Lower leg skin (tissue), 3 donors: ENCODE measurements at regions not wholly inside any gene's neighbourhood (a gene's known extent, or its start where the extent isn't known, plus 50 kb on each side); places are given as distances from the start of the nearest gene placed in this dataset.

Source experiments
- POLR2A ChIP-seq, 2 donors: fragments of 450-650 bp; IDR thresholded peaks; one replicate each; pipeline ENCODE4 v1.6.1; 2016 to 2017; ENCODE audit warnings: antibody characterized with exemption in 2 of 2, mild to moderate bottlenecking in 1 of 2, moderate library complexity in 1 of 2
- TF ChIP-seq, protein P1 (sequence below), 3 donors: fragments of 450-650 bp; IDR thresholded peaks; one replicate each; pipeline ENCODE4 v1.5.1; 2016; ENCODE audit warnings: antibody characterized with exemption in 3 of 3, mild to moderate bottlenecking in 3 of 3, moderate library complexity in 2 of 3

DNA sequence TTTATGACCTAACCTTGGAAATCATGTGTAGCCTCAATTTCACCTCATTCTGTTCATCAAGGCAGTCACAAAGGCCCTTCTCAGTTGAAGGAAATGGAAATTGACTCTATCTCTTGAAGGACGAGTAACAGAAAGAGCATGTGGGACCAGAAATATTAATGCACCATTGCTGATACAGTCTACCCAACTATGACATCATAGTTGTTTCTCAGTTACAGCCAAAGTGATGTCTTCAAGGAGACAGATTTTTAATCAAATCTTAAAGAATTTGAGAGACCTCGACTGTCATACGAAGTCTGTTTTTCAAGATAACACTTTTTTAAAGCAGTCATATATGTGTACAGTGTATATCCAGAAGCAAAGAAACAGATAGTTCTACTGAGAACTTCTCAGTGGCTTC is 335.7 kb upstream of the PHF14 start:
- TF ChIP-seq, protein P1, sequence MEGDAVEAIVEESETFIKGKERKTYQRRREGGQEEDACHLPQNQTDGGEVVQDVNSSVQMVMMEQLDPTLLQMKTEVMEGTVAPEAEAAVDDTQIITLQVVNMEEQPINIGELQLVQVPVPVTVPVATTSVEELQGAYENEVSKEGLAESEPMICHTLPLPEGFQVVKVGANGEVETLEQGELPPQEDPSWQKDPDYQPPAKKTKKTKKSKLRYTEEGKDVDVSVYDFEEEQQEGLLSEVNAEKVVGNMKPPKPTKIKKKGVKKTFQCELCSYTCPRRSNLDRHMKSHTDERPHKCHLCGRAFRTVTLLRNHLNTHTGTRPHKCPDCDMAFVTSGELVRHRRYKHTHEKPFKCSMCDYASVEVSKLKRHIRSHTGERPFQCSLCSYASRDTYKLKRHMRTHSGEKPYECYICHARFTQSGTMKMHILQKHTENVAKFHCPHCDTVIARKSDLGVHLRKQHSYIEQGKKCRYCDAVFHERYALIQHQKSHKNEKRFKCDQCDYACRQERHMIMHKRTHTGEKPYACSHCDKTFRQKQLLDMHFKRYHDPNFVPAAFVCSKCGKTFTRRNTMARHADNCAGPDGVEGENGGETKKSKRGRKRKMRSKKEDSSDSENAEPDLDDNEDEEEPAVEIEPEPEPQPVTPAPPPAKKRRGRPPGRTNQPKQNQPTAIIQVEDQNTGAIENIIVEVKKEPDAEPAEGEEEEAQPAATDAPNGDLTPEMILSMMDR (IDR thresholded peaks at IDR 0.05): no peak
- no peak for TF ChIP-seq POLR2A (IDR thresholded peaks at IDR 0.05)
